HepG2 (cell line): ENCODE measurements at regions not wholly inside any gene's neighbourhood (a gene's known extent, or its start where the extent isn't known, plus 50 kb on each side); places are given as distances from the start of the nearest gene placed in this dataset.

Experiments
- CREB1 ChIP-seq, 2 experiments: fragments of 450-650 bp in 1 of 2; IDR thresholded peaks; 2 replicates each; pipeline ENCODE4 v1.6.1; 2016 to 2017; ENCODE audit warnings: control low read depth in 1 of 2, mild to moderate bottlenecking in 1 of 2, missing compliant biosample characterization in 1 of 2, missing genetic modification characterization in 1 of 2
- ESRRA ChIP-seq: sonication (generic); formaldehyde crosslinking; IDR thresholded peaks from 2 replicates; pipeline ENCODE4 v1.5.1; 2020; ENCODE audit warnings: mild to moderate bottlenecking, low read depth, missing genetic modification reagents
- ETV6 ChIP-seq: sonication (generic); formaldehyde crosslinking; conservative IDR thresholded peaks from 2 replicates; pipeline ENCODE4 v1.4.0; 2020; ENCODE audit warnings: missing genetic modification reagents
- JUN ChIP-seq: sonication (generic); formaldehyde crosslinking; IDR thresholded peaks from 2 replicates; pipeline ENCODE4 v1.4.0; 2020; ENCODE audit warnings: mild to moderate bottlenecking, missing genetic modification reagents
- JUND ChIP-seq: sonication (generic); formaldehyde crosslinking; IDR thresholded peaks from 2 replicates; pipeline ENCODE4 v1.8.0; 2022; ENCODE audit warnings: mild to moderate bottlenecking, missing genetic modification reagents
- MAFK ChIP-seq, 2 experiments: IDR thresholded peaks in 1 of 2; conservative IDR thresholded peaks in 1 of 2; 2 replicates each; pipeline ENCODE4 v1.6.1; 2011; ENCODE audit warnings: improper control_type of control experiment in 2 of 2, low read length in 2 of 2
- NFE2 ChIP-seq: sonication (generic); formaldehyde crosslinking; IDR thresholded peaks from 2 replicates; pipeline ENCODE4 v1.4.0; 2020; ENCODE audit warnings: missing genetic modification reagents
- NFE2L1 ChIP-seq: sonication (generic); formaldehyde crosslinking; IDR thresholded peaks from 2 replicates; pipeline ENCODE4 v1.4.0; 2020; ENCODE audit warnings: missing genetic modification reagents, mild to moderate bottlenecking, borderline replicate concordance
- ZMYM4 ChIP-seq: sonication (generic); formaldehyde crosslinking; IDR thresholded peaks from 2 replicates; pipeline ENCODE4 v1.8.1; 2023; ENCODE audit warnings: mild to moderate bottlenecking, missing genetic modification reagents

GRCh38 chr16:35748621-35749252 lies 2289.3 kb downstream of the TP53TG3F start:
- TF ChIP-seq ETV6 (CRISPR knock-in tag) = no peak
- TF ChIP-seq JUN (CRISPR knock-in tag) = no peak
- TF ChIP-seq MAFK (conservative IDR thresholded peaks at IDR 0.05 in 1 of 2, IDR thresholded peaks at IDR 0.05 in 1 of 2; ENCODE audit: low read length in 2 of 2) = no peak
- TF ChIP-seq JUND (CRISPR knock-in tag) = no peak
- TF ChIP-seq CREB1 (IDR thresholded peaks at IDR 0.05) = no peak
- TF ChIP-seq CREB1 (CRISPR knock-in tag; IDR thresholded peaks at IDR 0.05) = no peak
- no peak for TF ChIP-seq NFE2L1
- no peak for TF ChIP-seq NFE2
- no peak for TF ChIP-seq ESRRA (CRISPR knock-in tag)
- TF ChIP-seq ZMYM4 (CRISPR knock-in tag) = no peak
